NCI-H1105 (cell line): ENCODE measurements at regions not wholly inside any gene's neighbourhood (a gene's known extent, or its start where the extent isn't known, plus 50 kb on each side); places are given as distances from the start of the nearest gene placed in this dataset.

Source experiments
- DNase-seq: peaks from one replicate; lab custom pipeline; 2025; lab: John Stamatoyannopoulos, UW

DNA sequence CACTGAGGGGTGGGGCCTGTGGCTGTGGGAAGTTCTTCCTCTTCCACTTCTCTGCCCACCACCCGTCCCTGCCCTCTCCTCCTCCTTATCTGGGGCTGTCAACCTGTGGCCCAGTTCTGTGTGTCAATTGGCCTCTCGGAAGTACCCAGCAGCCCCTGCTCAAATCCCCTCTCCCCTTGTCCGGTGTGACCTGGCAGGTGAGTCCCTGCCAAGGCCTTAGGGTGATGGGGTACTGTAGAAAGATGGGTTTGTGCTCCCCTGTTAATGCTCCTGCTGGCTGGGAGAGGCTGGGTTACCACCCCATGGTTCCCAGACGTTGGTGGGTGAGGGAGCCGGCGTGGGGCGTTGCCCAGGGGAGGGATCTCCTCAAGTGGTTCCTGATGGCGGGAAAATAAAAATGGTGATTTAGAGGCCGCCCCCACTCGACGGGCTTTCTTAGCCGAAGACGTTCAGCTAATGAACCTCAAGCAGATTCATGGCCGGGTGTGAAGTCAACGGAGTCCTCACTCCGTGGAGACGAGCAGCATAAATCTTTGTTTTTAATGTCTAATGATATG is 141.2 kb downstream of the URI1 start:
- no peak for DNase-seq

DNA sequence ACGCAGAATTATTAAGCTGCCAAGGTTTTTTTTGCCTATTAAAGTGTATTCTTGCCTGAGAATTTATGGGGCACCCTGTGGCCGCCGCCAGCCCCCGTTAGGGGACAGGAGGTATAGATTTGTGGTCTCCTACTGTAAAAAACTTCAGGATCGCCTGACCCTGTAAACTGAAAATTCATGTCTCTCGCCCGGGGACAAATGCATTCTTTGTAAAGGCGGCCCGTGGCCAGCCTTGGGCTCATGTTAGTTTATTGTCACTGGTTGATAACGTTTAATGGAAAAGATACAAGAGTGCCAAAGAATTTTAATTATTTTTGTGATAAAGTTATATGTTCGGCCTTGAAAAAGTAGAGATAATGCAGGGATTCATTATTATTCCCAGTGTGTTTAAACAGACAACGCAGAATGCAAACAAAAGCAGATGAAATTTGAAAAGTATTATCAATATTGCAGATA is 141.7 kb downstream of the URI1 start:
- DNase-seq, result no peak

DNA sequence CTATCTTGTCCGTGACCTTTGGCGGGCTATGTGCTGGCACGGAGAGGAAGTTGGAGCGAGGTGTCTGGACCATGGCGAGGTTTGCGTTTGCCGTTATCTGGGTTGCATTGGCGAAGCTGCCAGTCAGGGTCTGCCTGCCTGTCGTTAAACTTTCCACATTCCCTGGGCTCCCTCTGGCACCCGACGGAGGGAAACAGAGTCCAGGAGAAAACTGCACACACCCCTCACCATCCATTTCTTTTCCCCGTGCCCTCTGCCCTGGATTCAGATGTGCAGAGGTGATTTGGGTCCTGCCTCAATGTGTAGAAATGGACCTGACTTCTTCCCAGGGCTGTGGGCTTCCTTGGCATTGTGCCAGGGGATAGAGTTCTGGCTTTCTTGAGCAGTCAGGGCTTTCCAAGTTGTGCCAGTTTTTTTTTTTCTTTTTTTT is 142.4 kb downstream of the URI1 start:
- DNase-seq, result no peak

DNA sequence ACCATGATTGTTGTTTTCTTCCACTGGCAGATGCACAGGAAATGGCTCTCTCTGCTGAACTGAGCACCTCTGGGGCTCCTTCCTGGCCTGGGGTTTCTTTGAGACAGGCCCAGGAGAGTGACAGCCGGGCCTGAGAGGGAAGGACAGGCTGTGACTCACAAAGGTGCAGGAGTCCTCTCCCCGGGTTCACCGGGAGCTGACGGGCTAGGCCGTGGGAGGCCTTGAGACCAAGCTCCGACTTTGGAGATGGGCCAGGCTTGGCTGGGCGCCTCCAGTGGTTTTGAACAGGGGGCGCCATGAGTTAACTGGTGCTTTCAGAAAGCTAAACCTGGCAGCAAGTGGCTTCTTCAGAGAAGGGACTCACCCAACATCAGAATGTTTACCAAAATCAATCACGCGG is 143.4 kb downstream of the URI1 start:
- peak; percentile 12 for DNase-seq

DNA sequence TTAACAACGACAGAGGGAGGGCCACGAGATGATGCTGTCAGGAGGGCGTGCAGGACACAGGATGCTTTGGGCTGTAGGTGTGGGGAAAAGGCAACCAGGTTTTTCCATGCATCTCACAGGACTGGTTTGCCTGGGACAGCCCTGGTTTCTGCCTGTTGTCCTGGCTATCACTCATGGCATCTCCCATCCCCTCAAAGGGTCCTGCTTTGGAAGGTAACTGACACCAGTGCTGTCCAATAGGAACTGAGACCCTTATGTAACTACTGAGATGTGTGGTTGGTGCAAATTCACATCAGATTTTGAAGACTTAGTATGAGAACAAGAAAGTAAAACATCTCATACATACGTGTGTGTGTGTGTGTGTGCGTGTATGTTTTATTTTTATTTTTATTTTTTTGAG is 144.2 kb downstream of the URI1 start:
- no peak for DNase-seq

DNA sequence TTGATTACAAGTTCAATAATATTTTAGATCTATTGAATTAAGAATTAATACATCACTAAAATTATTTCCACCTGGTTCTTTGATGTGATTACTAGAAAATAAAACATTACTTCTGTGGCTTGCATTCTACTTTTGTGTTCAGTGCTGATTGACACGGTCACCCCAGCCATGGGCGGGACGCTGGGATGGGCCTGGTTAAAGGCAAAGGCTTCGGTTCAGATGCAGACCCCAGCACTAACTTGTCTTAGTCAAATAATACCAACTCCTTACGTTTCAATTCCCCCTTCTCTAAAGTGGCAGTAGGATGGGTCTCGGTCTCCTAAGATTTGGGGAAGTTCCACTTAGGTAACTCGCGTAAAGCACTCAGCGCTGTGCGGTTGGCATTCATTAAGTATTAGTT is 144.9 kb downstream of the URI1 start:
- DNase-seq, result no peak

DNA sequence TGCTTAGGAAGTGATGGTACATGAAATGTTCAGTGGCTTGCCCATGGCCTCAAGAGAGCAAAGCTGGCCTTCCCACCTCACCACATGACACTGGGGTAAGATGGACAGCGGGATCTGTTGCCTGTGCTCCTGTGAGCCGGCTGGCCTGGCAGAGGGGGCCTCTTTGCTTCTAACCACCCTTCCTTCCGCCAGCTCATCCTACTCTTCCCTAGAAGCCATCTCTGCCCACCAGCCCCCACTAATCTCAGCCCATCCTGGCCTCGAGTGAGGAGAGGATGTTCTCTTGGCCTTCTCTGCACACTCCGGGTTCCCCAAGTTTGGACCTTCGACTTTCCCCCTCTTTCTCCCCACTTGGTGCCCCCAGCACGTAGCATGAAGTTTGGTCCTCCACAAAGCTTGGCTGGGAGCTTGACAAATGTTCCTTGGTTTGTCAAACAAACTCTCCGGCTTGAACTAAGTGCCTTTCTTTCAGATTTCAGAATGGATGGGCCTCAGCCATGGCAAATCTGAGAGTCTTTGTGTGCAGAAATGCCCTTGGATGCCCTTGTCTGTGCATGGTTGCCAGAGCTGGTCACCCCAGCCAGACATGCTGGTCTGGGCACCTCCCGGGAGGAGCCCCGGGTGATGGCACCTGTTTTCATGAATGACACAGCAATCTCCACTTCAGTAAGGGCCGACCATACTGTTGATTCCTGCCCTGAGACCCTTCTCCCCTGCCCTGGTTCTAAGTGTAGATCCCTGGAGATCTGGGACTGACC is 145.5 kb downstream of the URI1 start:
- no peak for DNase-seq

DNA sequence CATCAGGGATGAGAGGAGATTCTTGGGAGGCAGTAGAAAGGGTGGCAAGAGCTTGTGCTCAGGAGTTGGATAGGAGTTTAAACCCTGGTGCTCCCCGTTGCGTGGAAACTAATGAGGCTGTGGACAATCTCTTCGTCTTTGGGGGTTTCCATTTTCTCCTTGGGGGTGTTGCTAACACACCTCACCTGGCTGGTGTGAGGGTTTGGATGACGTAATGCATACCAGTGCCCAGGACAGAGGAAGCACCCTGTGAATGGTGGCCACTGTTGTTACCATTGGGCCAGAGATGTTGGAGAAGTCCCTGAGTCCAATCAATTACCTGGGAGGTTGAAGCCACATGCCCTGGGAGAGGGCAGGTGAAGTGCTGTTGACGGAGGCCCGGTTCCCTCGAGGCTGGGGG is 146.5 kb downstream of the URI1 start:
- DNase-seq, result no peak

DNA sequence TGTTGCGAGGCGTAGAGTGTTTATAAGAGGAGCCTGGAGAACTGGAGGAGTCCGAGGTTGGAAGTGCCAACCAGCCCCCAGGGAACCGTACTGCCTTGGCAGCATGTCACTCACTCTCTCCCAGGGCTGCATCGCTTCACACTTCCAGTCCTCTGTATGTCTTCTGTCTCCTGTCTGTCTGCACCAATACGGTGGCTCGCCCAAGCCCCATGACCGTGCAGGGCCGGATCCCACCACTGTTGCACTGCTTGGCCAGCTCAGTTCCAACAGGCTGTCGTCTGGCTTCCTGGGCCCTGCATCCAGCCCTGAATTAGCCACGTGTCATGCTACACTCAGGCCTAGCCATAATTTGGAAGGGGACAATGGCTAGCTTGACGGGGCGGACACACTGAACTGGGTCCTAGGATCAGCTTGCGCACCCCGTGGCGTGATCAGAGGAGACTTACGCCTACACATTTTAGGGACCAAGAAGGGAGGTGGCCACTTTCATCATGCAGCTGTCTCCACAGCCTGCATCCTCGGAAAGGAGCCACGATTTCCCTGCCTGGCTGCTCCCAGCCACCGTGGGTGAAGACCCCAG is 147.1 kb downstream of the URI1 start:
- no peak for DNase-seq

DNA sequence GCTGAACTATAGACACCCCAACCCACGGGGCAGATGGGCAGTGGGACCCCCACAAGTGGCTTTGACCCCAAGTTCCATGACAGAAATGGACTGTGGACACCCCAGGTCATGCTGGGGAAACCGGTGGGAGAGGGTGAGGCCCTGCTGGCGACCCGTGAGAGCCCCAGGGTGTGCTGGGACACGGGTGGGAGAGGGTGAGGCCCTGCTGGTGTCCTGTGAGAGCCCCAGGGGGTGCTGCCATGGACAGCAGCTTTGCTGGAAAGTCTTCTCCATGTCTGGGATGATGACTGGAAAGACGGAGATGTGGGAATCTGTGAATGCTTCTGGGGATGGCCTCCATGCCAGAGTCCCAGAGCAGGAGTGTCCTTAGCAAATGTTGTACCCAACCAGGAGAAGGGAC is 148.4 kb downstream of the URI1 start:
- no peak for DNase-seq

DNA sequence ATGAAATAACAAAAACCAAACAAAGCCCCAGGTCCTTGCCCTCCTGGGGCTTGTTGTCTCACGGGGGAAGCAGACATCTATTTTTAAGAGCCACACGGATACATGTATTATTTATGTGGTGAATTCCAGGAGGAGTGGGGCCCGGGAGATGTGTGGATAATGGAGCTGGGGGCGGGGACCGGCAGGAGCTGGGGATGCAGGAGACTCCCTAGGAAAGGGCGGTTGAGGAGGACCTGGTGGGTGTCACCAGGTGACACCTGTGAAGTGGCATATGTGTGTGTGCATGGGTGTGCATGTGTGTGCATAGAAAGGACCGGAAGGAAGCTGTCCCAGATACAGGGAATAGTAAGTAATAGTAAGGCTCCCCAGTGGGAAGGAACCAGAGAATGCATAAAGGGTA is 148.9 kb downstream of the URI1 start:
- no peak for DNase-seq

DNA sequence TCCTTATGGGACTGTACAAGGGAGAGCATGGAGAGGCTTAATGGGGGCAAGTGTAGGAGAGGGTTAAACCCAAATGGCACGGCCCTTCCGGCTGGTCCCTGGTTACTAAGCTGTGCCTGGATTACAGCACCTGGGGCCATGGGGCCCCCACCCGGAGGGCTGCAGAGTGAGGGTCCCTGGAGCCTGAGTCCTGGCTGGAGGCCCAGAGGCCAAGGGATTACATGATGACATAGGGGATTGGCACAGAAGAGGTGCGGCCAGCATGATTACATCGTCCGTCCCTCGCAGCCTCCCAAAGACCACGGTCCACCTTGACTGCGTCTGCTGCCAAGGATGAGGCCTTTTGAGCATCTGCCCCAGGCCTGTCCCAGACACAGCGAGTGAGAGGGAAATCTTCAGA is 149.4 kb downstream of the URI1 start:
- DNase-seq, result no peak

DNA sequence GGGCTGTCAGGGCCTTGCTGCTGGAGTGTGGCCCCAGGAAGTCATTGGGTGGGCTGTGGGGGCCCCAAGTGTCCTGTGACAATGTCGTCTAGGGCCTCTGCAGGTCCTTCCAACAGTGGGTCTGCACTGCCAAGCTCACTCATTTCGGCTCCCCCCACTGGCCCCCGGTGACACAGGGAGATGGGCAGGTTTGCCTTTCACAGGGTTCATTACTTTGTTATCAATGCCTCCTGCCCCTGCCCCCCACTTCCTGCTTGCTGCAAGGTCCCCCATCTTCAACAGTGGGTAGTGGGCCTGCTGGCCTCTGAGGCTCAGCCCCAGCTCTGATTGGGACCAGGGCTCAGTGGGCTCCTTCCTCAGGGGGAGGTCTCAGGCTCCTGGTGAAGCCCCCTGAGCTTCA is 149.8 kb downstream of the URI1 start:
- DNase-seq, result no peak

DNA sequence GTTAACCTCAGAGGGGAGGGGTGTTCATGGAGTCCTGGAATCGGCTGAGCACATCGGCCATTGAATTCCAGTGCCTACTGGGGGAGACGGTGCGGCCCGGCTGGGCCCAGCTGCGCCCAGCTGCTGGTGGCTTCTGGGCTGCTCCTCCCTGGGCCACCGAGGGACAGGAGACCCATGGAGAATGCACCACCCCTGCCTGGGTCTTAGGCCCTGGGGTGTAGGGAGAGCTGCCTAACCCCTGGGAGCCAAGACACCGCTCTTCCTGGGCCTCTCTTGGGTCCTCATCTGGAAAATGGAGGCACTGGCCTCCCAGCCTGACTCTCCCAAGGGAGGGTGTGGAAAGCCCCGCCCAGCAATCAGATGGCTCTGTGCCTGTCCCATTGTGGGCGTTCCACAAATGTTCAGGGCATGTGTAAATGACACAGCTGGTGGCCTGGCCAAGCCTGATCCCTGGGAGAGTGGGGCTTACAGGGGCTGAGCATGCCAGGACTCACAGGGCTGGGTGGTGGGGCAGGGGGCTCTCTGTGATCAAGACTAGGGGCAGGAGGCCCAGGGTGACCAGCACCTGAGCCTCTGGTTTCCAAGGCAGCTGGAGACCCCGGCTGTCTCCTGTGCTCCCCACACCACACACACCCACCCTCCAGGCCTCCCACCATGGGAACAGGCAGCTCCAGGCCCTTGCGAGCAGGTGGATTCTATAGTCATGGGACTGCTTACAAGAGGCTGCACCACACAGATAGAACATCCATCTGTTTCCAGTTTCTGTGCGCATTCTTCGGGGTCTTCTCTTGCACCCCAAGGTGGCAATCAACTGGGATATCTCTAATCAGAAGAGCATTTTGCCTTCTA is 150.9 kb downstream of the URI1 start:
- no peak for DNase-seq

DNA sequence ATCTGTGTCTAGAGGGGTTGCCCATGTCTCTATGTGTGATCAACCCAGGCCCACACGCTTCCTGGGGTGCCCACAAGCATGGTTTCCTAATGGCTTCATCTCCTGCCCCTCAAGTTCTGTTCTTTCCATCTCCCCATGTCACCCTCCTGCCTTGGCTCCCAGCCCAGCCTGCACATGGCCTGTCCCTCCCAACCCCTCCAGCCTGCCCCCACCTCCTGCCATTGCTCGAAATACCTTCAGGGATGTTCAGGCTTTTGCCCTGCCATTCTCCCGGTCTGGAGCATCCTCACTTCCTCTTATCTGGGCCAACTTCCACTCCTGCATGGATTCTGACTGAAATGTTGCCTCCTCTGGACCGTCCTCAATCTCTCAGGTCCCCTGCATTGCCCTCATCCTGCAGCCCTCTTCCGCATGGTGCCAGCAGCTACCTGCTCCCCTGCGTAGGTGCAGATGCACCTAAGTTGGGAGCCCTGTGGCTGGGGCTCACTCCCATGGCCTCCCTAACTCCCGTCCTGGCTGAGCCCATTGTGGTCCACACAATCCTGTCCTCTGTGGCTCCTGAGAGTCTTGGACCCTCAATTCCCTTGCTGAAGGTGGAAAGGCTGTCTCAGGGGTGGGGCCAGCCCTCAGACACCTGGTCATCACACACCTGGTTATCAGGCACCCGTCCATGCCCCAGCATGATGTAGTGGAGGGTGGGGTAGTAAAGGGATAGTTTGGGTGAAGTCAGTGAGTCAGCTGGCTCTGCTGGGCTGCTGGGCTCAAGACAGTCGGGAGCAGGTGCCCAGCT is 152.1 kb downstream of the URI1 start:
- no peak for DNase-seq

DNA sequence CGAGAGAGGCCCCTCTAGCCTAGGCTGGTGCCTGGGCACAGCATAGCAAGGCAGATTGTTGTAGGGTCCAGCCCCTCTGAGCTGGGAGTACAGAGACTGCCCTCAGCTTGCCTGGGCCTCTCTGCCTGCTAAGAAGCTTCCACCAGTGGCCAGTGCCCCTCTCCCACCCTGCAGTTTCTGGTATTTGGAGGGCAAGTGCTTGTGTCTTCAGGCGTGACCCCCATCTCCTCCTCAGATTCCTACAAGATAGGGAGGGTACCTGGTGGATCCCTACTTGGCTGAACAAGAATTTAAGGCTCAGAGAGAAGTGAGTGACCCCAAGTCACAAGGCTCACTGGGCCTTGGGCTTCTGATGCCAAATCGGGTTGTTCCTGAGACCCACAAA is 152.7 kb downstream of the URI1 start:
- DNase-seq, result no peak

DNA sequence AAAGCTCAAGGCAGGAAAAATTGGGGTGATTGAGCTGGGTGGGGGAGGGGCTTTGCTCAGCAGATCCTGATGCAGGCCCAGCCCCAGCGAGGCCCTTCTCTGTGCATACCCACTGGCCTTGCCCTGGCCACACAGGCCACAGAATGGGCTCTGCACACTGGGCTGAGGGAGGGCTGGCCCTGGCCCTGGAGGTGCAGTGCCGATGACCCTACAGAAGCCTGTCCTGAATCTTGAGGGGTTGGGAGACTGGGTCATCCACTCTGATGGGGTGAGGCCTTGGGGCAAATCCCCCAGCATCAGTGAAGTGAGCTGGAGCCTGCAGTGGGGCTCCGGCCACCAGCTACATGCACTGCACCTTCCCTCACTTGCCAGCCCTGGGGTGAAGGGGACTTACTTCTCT is 153.1 kb downstream of the URI1 start:
- DNase-seq, result no peak

DNA sequence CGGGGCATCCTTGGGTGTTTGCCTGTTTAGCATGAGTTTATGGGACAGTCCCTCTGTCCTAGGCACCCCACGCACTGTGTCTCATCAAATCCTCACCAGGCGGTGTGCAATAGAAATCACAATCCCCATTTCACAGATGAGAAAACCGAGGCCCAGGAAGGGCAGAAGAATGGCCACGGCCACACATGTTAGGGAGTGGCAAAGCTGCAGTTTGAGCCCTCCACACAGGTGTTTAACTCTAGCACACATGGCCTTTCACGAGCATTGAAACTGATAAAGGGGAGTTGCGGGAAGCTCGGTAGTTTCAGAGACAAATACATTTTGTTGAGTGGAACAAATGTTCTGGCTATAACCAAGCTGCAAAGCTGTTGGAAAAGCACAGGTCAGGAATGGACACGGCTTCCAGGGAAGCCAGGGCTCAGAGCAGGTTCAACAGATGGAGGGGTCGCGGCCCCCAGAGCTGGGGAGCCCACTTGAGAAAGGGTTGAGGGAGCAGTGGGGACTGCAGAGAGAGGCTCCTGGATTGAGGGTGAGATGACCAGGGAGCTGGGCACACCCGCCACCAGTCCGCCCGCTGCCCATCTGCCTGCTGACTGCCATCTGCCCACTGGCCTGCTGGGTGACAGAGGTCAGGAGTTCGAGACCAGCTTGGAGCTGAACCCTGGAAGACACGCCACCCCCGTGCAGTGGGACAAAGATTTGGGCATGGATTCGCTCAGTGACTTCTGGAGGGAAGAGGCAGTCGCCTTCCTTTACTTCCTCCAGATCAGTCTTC is 154.7 kb downstream of the URI1 start:
- DNase-seq, result no peak

DNA sequence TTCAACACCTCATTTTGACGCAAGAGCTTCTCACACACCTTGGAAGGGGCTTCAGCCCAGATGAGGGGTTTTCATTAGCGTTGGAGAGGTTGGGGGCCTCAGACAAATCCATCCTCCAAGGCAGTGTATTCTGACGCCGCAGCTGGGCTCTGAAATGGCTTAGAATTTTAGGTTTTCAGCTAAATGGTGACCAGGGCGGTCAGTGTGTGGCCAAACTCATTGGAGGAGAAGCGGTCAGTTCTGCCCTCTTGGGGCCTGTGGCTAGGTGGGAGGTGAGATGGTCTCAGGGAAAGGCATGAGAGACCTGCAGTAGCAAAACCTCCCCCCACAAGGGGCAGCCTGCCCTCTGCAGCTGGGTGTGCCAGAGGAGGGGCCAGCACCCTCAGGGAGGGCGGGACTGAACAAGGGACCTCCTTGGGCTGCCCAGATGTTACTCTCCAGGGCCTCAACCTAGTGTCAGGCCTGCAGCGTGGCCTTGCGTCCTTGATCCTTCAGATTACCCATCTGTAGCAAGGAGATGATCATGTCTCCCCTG is 155.8 kb downstream of the URI1 start:
- no peak for DNase-seq

DNA sequence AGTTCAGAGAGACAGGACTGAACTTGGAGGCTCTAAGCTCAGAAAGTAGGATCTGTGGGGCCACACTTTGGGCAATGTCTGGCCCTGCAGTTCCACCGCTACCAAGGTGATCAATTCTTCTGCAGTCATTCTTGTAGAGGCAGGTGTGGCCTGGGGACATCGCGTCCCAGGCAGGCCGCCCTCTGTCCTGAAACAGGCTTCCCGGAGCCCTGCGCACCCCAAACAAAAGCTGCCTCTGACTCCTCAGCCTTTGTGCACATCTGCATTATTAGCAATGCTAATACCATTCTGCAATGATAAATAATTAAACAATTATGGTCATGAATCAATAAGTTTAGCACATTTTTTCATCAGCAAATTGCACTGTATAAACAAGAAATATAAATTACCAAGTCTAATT is 160.2 kb downstream of the URI1 start:
- DNase-seq, result no peak

DNA sequence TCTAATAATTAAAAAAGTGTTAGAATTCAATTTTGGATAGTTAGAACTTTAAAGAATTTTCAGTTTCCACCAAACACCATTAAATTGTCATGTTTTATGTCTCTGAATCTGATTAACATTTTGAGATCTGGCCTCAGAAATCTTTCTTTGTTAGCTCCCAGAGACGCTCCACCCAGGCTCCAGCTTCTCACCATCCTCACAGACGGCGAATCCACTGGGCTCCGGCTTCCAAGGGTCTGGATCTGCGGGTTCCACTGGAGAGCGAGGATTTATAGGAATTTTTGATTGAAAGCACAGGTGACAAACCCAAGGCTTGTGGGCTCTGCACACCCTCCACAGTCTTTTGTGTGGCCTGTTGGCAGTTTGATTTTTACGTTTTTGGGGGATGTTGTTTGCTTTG is 160.6 kb downstream of the URI1 start:
- no peak for DNase-seq
